OCI-LY3 (cell line): ENCODE measurements at regions not wholly inside any gene's neighbourhood (a gene's known extent, or its start where the extent isn't known, plus 50 kb on each side); places are given as distances from the start of the nearest gene placed in this dataset.

Experiments used
- H2AFZ ChIP-seq: fragments of 200-600, 300-600 bp; shearing (Covaris generic); 2 replicates; pipeline ENCODE4 v1.6.0; 2014; ENCODE audit warnings: antibody characterized with exemption, low read depth, low read length
- H3K27ac ChIP-seq: fragments of 200-600, 300-600 bp; sonication (generic); 2 replicates; pipeline ENCODE4 v1.5.1; 2014; ENCODE audit warnings: mild to moderate bottlenecking, low read length, moderate library complexity, mixed read lengths
- H3K27me3 ChIP-seq: fragments of 200-600, 300-600 bp; sonication (generic); 2 replicates; pipeline ENCODE4 v1.6.1; 2014; ENCODE audit warnings: low read depth, low read length, mixed read lengths
- H3K36me3 ChIP-seq: fragments of 200-600, 300-600 bp; sonication (generic); replicated peaks from 2 replicates; pipeline ENCODE3; 2014; ENCODE audit warnings: low read depth, low read length, mixed read lengths
- H3K4me1 ChIP-seq: fragments of 300-600, 200-600 bp; sonication (generic); 2 replicates; pipeline ENCODE4 v1.6.1; 2014; ENCODE audit warnings: low read length, mixed read lengths
- H3K4me2 ChIP-seq: fragments of 200-600, 300-600 bp; sonication (generic); 2 replicates; pipeline ENCODE4 v1.6.1; 2014; ENCODE audit warnings: low read length, mixed read lengths
- H3K4me3 ChIP-seq: fragments of 300-600, 200-600 bp; sonication (generic); 2 replicates; pipeline ENCODE4 v1.5.1; 2014; ENCODE audit warnings: antibody characterized with exemption, mild to moderate bottlenecking, low read length, moderate library complexity
- H3K79me2 ChIP-seq: fragments of 300-600, 200-600 bp; shearing (Covaris generic); 2 replicates; pipeline ENCODE4 v1.6.1; 2014; ENCODE audit warnings: mild to moderate bottlenecking, low read length, mixed read lengths
- H3K9ac ChIP-seq: fragments of 300-600, 200-600 bp; shearing (Covaris generic); 2 replicates; pipeline ENCODE4 v1.6.0; 2014; ENCODE audit warnings: mild to moderate bottlenecking, low read length, moderate library complexity
- H3K9me3 ChIP-seq: fragments of 200-600, 300-600 bp; shearing (Covaris generic); 2 replicates; pipeline ENCODE4 v1.6.1; 2014; ENCODE audit warnings: low read length, mixed read lengths; ENCODE audit not compliant: insufficient read depth
- H4K20me1 ChIP-seq: fragments of 200-600, 300-600 bp; sonication (generic); 2 replicates; pipeline ENCODE4 v1.6.1; 2016; ENCODE audit warnings: low read length, mixed read lengths; ENCODE audit not compliant: insufficient read depth
- EZH2phosphoT487 ChIP-seq: fragments of 200-600 bp; shearing (Covaris generic); IDR thresholded peaks from 2 replicates; pipeline ENCODE4 v1.6.1; 2018; ENCODE audit warnings: antibody characterized with exemption, mixed run types, low read depth
- TF ChIP-seq, protein P1 (sequence below): fragments of 200-600, 300-600 bp; sonication (generic); IDR thresholded peaks from 2 replicates; pipeline ENCODE4 v1.5.1; 2014; ENCODE audit warnings: antibody characterized with exemption, low read length, low read depth

DNA sequence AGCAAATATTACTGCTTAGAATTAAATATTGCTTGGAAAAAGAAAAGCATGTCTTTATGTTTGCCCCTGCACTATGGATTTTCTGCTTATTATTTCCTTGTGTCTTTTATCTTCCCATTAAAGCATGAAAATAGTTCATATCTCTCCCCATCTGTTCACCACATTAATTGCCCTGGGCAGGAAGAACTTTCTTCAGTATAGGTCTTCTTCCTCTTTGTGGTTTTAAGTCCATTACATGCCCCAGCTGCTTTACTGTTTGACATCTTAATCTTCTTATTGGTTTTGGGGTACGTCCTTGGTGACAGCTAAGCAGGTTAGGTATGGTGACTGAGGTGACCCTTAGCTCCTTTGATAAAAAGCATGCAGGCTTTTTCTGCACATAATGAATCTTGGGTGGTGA lies 157.3 kb downstream of the AASDH start:
- TF ChIP-seq, protein P1, sequence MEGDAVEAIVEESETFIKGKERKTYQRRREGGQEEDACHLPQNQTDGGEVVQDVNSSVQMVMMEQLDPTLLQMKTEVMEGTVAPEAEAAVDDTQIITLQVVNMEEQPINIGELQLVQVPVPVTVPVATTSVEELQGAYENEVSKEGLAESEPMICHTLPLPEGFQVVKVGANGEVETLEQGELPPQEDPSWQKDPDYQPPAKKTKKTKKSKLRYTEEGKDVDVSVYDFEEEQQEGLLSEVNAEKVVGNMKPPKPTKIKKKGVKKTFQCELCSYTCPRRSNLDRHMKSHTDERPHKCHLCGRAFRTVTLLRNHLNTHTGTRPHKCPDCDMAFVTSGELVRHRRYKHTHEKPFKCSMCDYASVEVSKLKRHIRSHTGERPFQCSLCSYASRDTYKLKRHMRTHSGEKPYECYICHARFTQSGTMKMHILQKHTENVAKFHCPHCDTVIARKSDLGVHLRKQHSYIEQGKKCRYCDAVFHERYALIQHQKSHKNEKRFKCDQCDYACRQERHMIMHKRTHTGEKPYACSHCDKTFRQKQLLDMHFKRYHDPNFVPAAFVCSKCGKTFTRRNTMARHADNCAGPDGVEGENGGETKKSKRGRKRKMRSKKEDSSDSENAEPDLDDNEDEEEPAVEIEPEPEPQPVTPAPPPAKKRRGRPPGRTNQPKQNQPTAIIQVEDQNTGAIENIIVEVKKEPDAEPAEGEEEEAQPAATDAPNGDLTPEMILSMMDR, result no peak
- no peak for TF ChIP-seq EZH2phosphoT487
- Histone ChIP-seq H3K27me3 (no peaks in the 10 kb centered on the region), H3K79me2 (no peaks in the 10 kb centered on the region), H3K36me3 (peaks cover 3% of the 10 kb centered on the region), H3K9me3 (no peaks in the 10 kb centered on the region), H4K20me1 (no peaks in the 10 kb centered on the region), H3K27ac (no peak overlapping the region), H3K4me2 (peak overlapping the region; percentile 21), H3K4me1 (peaks cover 22% of the 10 kb centered on the region), H3K9ac (no peak overlapping the region), H2AFZ (no peak overlapping the region), H3K4me3 (no peak overlapping the region)

DNA sequence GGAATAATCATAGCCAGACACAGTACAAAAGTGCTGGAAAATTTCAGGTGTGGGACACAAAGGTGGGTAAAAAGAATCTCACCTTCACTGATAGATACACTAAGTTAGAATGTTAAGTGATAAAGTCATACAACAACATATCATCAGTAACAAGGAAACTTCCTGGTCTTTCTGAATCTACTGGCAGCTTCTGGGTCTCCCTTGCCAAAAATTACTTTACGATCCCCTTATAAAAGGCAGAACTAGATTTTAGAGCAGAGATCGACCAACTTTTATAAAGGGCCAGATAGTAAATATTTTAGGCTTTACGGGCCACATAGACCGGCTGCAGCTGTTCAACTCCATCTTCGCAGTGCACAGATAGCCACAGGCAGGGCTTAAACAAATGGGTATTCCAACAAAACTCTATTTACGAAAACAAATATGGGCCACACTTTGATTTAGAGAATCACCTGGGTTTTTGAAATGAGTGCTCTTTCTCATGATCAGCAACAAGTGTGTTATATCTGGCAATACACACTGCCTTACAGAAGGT lies 159.9 kb downstream of the AASDH start:
- no peak overlapping the region for H3K4me2 ChIP-seq
- H4K20me1 ChIP-seq, result no peaks in the 10 kb centered on the region
- no peaks in the 10 kb centered on the region for H3K79me2 ChIP-seq
- no peak overlapping the region for H2AFZ ChIP-seq
- H3K36me3 ChIP-seq, result peaks cover 3% of the 10 kb centered on the region
- H3K9me3 ChIP-seq, result no peaks in the 10 kb centered on the region
- no peak for TF ChIP-seq EZH2phosphoT487
- TF ChIP-seq, protein P1, result no peak
- no peak overlapping the region for H3K4me3 ChIP-seq
- H3K9ac ChIP-seq, result no peak overlapping the region
- H3K27me3 ChIP-seq, result no peaks in the 10 kb centered on the region
- H3K4me1 ChIP-seq, result peaks cover 22% of the 10 kb centered on the region
- no peak overlapping the region for H3K27ac ChIP-seq

DNA sequence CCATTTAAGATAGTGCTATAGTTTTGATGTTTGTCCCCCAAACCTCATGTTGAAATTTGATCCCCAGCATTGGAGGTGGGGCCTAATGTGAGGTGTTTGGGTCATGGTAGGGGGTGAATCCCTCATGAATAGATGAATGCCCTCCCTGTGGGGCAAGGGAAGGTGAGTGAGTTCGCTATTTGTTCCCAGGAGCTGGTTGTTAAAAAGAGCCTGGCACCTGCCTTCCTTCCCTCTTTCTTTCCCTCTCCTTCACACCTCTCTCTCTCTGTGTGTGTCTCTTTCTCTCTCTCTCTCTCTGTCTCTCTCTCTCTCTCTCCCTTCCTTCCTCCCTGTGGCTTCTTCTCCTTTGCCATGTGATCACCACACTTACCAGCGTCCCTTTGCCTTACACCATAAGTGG lies 160.7 kb downstream of the AASDH start:
- TF ChIP-seq, protein P1, result no peak
- no peak for TF ChIP-seq EZH2phosphoT487

DNA sequence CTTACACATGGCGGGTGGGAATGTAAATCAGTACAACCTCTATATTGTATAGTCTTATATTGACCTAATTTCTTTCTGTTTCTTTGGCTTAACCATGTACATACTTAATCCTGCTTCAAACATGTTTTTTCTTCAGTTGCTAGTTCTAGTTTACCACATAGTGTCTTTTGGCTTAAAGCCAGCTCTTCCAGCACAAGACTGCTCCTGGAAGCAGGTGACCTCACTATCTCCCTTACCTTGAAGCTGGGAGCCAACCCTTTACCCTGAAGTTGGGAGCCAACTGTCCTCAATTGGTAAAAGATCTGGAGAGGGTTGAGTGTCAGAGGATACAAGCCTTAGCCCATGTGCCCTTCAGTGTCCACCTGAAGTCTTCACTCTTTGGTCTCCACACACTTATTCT lies 162.7 kb downstream of the AASDH start:
- no peak overlapping the region for H3K4me3 ChIP-seq

More for the DNA sequence above, 160.7 kb downstream of the AASDH start:
- Histone ChIP-seq H3K9me3 (no peaks in the 10 kb centered on the region), H3K27me3 (no peaks in the 10 kb centered on the region), H3K36me3 (no peaks in the 10 kb centered on the region), H3K4me3 (no peak overlapping the region), H2AFZ (no peak overlapping the region), H4K20me1 (no peaks in the 10 kb centered on the region), H3K4me1 (peaks cover 22% of the 10 kb centered on the region), H3K27ac (no peak overlapping the region), H3K79me2 (no peaks in the 10 kb centered on the region), H3K4me2 (no peak overlapping the region), H3K9ac (no peak overlapping the region)

More for the DNA sequence above, 162.7 kb downstream of the AASDH start:
- no peak overlapping the region for H3K4me2 ChIP-seq
- no peak overlapping the region for H3K27ac ChIP-seq
- H3K36me3 ChIP-seq, result no peaks in the 10 kb centered on the region
- H4K20me1 ChIP-seq, result no peaks in the 10 kb centered on the region
- no peaks in the 10 kb centered on the region for H3K9me3 ChIP-seq
- no peak overlapping the region for H3K9ac ChIP-seq
- TF ChIP-seq EZH2phosphoT487, result no peak
- TF ChIP-seq, protein P1, result no peak
- no peaks in the 10 kb centered on the region for H3K79me2 ChIP-seq
- peaks cover 14% of the 10 kb centered on the region for H3K4me1 ChIP-seq
- H2AFZ ChIP-seq, result no peak overlapping the region
- H3K27me3 ChIP-seq, result no peaks in the 10 kb centered on the region
